ENCODE measurements at regions not wholly inside any gene's neighbourhood (a gene's known extent, or its start where the extent isn't known, plus 50 kb on each side); places are given as distances from the start of the nearest gene placed in this dataset.

DNA sequence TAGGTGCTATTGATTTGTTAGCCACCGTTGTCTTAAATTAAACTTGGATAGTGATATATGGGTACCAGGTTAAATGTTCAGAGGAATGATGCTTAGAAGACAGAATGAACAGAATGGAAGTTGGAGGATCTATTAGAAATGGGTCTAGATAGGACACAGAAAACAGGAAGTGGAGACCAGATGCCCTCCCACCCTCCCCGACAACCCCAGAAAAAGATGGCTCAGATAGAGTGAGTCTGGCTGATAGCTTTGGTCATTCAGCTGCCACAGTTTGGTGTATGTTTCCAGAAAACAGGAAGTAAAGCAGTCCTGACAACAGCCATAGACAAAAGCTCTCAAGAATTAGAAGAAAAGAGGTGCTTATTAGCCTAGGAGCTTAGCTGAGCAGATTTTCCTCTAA lies 71.5 kb upstream of the DSG1 start:
- FAIRE-seq, result no peak
- DNase-seq (ENCODE audit: insufficient read length, low spot score), result no peak

DNA sequence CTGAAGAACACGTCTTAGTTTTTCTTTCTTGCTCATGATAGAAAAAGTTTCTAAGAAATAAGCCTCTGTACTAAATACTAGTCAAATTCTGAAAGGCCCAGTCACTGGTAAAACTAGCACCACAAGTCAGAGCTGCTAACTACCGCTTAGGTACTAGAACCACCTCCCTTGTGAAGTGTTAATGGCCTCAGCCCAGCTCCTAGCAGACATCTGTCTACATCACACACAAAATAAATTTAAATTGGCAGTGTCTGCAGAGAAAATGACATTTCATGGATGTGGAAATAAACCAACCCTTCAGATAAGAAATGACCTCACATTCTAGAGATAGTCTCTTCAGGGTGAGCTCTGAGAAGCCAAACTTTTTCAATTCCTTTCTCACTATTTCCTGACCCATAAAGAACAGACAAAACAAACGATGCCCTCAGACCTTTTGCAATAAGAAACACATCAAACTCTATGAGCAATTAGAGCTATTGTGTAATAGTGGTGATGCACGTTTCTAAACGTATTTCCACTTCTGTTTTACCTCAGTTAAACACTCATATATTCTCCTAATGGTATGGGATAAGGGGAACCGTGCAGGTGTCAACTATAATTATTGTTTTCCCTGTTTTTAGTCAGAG lies 70.3 kb upstream of the DSG1 start:
- DNase-seq (ENCODE audit: insufficient read length, low spot score) (no peak), FAIRE-seq (no peak)

DNA sequence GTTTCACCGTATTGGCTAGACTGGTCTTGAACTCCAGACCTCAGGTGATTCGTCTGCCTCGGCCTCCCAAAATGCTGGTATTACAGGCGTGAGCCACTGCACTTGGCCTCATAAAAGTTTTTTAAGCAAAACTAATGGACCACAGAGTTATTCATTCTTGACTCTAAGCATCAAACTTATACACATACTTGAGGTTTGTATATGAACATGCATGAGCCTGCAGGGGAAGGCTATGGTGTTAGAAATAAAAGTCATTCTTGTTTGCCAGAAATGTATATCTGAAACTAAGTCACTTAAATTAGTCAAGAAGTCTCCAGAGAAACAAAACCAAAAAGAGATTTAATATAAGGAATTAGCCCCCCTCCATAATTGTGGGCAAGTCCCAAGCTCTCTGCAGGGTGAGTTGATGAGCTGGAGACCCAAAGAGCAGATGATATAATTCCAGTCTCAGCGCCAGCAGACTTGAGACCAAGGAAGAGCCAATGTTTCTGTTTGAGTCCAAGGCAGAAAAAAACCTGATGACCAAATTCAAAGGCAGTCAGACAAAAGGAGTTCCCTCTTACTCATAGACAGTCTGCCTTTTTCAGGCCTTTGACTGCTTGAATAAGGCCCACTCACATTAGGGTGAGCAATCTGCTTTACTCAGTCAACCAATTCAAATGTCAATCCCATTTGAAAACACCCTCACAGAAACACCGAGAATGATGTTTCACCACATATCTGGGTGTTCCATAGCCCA lies 69.0 kb upstream of the DSG1 start:
- DNase-seq (ENCODE audit: insufficient read length, low spot score) (no peak), FAIRE-seq (no peak)

DNA sequence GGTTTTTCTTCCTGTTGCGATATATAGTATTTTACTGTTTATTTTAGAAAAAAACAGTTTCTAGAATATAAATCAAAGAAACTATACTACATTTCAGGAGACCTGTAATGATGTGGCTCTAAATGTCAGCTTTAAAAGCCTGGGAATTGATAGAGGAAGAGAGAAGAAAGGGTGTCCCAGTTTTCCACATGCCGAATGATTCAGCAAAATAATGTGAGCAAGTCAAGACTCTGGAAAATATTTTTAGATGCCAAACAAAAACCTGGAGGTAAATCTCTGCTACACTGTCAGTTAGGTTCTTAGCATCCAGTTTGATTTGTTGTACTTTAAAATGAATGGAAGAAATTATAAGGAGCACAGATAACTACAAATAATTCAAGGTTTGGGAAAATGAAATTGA lies 67.1 kb upstream of the DSG1 start:
- FAIRE-seq, result no peak
- DNase-seq (ENCODE audit: insufficient read length, low spot score), result no peak

DNA sequence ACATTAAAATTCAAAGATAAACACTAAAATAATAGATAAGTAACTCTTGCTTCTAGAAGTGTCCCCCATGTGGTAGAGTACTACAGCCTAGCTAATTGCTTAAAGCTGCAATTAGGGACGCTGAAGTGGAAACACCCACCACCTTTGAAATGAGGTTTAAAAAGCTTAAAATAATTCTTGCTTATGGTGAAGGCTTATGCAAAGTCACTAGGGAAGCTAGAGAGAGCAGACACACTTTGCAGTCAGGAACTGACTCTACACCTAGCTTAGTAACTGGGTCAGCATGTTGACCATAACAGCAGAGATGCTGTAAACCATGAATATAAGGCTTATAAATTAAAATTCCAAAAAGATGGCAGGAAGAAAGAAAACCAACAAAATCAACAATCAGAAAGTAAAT lies 65.4 kb upstream of the DSG1 start:
- no peak for FAIRE-seq
- DNase-seq (ENCODE audit: insufficient read length, low spot score), result no peak

DNA sequence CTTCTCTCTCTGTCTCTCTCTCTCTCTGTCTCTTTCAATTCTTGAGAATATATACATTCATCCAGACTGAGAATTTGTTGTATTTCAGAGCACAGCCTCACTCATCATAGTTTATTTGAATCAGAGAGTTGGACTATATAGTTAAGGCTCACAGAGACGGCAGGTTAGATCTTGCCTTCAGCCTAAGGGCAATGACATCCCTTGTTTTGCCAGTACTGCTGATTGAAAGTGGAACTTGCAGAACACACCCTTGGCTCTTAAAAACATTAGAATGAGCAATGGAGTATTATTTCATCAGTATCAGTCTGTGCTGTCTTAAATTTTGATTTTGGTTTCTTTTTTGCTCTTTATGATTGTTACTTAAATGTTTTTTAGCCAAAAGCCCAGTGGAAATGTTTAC lies 62.0 kb upstream of the DSG1 start:
- no peak for DNase-seq (ENCODE audit: insufficient read length, low spot score)
- FAIRE-seq, result no peak

DNA sequence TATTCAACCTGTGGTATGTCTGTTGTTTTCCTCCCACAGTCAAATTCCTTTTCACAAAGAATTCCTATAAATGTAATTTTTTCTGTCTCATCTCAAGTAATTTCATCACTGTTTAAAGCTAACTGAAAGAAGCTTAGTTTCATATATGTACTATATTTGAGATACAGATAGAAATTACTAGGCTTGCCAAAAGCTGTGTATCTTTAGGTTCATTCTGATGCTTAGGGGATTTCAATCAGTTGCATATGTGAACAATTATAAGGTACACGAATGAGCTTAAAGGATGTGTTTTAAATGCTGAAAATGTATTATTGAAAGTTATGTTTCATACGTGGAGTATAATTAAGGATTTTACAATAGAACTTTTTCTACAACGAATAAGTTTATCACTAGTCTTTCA lies 59.2 kb upstream of the DSG1 start:
- DNase-seq (ENCODE audit: insufficient read length, low spot score) (no peak), FAIRE-seq (no peak)

DNA sequence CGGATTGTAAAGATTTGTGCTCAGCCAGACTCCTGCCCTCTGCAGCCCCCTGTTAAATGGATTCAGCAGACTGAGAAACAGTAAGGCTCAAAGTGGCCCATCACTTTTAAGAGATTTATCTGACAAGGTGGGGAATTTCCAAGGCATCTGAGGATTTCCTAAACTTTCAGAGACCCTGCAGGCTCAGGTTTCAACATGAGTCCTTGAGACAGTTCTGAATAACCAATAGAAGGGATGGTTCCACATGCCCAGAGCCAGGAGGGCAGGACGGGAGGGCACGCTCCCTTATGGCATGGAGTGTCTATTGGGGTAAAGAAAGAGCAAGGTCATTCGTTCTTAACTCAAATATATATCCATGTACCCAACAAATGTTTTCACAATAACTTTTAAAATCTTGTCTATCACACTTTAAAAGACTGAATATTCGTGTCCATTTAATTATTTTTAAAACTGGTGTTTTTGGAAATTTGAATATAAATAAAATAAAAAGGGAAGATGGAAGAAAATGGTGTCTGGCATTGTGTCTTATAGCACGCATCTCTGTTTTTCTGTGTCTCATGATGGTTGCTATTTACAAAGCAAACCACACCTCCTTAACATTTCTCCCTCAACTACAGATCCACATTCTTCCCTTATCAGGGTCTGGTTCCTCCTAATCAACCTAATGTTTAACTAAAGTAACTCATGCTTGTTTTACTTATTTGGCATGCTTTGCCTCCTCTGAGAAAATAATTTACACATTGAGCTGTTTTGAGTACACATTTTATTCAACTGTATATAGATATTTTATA lies 56.0 kb upstream of the DSG1 start:
- FAIRE-seq (no peak), DNase-seq (ENCODE audit: insufficient read length, low spot score) (no peak)

DNA sequence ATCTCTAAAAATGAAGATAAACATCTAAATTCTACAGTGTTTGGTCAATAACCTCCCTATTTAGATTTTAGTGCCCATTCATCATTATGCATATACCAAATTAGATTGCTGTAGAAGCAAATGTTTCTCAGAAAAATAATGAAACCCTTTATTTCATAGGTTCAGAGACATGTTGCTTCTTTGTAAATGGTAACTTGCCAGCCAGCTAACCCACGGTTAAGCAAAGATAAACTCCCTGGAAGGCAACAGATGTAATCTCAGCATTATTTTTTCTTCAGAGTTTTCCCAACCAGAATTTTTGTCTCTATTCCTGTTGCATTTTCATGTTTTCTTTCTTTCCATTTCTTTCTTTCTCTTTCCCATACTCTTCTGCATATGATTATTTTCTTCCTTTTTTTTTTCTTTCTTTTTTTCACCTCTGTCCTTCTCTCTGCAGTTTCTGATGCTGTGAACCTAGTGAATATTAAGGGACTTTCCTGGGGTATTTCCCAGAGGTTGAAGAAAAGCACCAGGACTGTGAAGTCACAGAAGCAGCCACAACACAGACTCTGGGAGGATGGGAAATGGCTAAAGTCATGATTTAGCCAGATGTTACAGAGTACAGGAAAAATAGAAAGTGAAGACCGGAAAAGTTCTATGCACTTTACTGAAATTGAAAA lies 50.0 kb upstream of the DSG1 start:
- no peak for DNase-seq (ENCODE audit: insufficient read length, low spot score)
- FAIRE-seq, result peak; percentile 80
